COR-L47 (cell line): ENCODE measurements at regions not wholly inside any gene's neighbourhood (a gene's known extent, or its start where the extent isn't known, plus 50 kb on each side); places are given as distances from the start of the nearest gene placed in this dataset.
"Not testable (repeated sequence)": the region's sequence is repeated elsewhere in the genome, so short reads cannot be mapped to it uniquely, and the experiment has no call there.

Source experiments
- DNase-seq: peaks from one replicate; lab custom pipeline; 2025; lab: John Stamatoyannopoulos, UW

GRCh38 chr3:163548015-163548414 lies 1530.3 kb downstream of the SI start:
- no peak for DNase-seq

- no peak for DNase-seq
Measured at GRCh38 chr3:163547014-163547685, 1531.1 kb downstream of the SI start.

- DNase-seq: no peak
Measured at GRCh38 chr3:163543662-163544061, 1534.6 kb downstream of the SI start.

- DNase-seq: no peak
Measured at GRCh38 chr3:163541629-163542028, 1536.7 kb downstream of the SI start.

- DNase-seq: no peak
Measured at GRCh38 chr3:163538387-163538786, 1539.9 kb downstream of the SI start.

GRCh38 chr3:163533381-163533780 lies 1544.9 kb downstream of the SI start:
- DNase-seq: no peak

GRCh38 chr3:163523375-163523774 lies 1554.9 kb downstream of the SI start:
- DNase-seq: no peak

GRCh38 chr3:163521261-163521660 lies 1557.0 kb downstream of the SI start:
- no peak for DNase-seq

- DNase-seq: no peak
Measured at GRCh38 chr3:163518065-163518464, 1560.2 kb downstream of the SI start.

- DNase-seq: no peak
Measured at GRCh38 chr3:163513149-163513657, 1565.1 kb downstream of the SI start.

- DNase-seq: peak; percentile 13
Measured at GRCh38 chr3:163508206-163508605, 1570.1 kb downstream of the SI start.

- no peak for DNase-seq
Measured at GRCh38 chr3:163504974-163505373, 1573.3 kb downstream of the SI start.

- DNase-seq: not testable (repeated sequence)
Measured at GRCh38 chr3:163499736-163500219, 1578.5 kb downstream of the SI start.

GRCh38 chr3:163498842-163499735 lies 1579.2 kb downstream of the SI start:
- DNase-seq: not testable (repeated sequence)

GRCh38 chr3:163491714-163492113 lies 1586.6 kb downstream of the SI start:
- no peak for DNase-seq

GRCh38 chr3:163490119-163490518 lies 1588.2 kb downstream of the SI start:
- DNase-seq: peak; percentile 14

GRCh38 chr3:163482695-163483094 lies 1595.6 kb downstream of the SI start:
- no peak for DNase-seq

GRCh38 chr3:163481738-163482137 lies 1596.6 kb downstream of the SI start:
- no peak for DNase-seq

GRCh38 chr3:163476179-163476578 lies 1602.1 kb downstream of the SI start:
- DNase-seq: peak; percentile 53

GRCh38 chr3:163474766-163475165 lies 1603.5 kb downstream of the SI start:
- no peak for DNase-seq

GRCh38 chr3:163468531-163469335 lies 1609.6 kb downstream of the SI start:
- DNase-seq: no peak

- DNase-seq: no peak
Measured at GRCh38 chr3:163462446-163462845, 1615.8 kb downstream of the SI start.
